GM18511 (cell line): ENCODE measurements at regions not wholly inside any gene's neighbourhood (a gene's known extent, or its start where the extent isn't known, plus 50 kb on each side); places are given as distances from the start of the nearest gene placed in this dataset.

Experiments used
- ATAC-seq: cut with Tn5 transposase; IDR thresholded peaks from one replicate; pipeline ENCODE4 v1.9.1; 2021; ENCODE audit warnings: mild to moderate bottlenecking, moderate library complexity; ENCODE audit not compliant: unreplicated experiment

GRCh38 chr9:3054017-3054586 lies 210.2 kb upstream of the PUM3 start:
- ATAC-seq = no peak

DNA sequence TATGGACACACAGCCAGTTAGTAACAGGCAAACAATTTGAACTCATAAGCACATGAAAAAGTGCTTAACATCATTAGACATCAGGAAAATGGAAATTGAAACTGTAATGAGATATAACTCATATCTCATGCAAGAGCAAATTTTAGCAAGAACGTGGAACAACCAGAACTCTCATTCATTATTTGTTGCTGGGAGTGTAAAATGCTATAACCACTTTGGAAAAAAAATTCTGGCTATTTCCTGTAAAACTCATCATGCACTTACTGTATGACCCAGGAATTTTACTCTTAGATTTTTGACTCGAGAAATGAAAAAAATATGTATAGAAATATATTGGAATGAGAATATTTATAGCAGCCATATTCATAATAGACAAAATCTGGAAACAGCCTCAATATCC lies 205.7 kb upstream of the PUM3 start:
- no peak for ATAC-seq

DNA sequence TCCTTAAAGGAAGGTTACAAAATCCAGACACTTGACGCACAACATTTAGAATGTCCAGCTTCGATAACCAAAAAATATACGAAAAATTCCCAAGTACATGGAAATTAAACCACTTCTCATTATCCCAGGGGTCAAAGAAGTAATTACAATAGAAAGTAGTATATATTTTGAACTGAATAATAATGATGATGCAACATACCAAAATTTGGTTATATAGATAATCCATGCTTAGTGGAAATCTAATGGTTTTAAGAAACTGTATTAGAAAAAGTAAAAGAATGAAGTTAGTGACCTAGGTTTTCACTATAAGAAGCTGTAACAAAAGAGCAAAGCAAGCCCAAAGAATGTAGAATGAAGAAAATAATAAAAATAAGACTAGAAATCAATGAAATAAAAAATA lies 204.0 kb upstream of the PUM3 start:
- ATAC-seq = no peak

- no peak for ATAC-seq
These were observed 201.3 kb upstream of the PUM3 start for GRCh38 chr9:3045153-3045552.

DNA sequence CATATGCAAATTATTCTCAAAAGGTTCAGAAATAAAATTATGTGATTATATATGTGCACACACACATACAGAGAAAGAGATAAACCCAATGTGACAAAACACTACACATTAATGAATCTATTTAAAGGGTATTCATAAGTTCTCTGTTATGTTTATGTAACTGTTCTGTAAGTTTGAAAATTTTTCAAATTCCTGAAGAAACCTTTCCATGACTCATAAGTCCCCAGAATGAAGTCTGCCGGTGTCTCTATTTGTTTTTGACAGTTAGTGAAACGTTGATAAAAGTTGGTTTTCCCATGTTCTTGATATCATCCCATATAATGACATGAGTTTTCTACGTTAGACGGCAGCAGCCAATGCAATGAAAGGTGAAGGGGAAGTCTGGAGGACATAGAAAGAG lies 199.5 kb upstream of the PUM3 start:
- no peak for ATAC-seq

DNA sequence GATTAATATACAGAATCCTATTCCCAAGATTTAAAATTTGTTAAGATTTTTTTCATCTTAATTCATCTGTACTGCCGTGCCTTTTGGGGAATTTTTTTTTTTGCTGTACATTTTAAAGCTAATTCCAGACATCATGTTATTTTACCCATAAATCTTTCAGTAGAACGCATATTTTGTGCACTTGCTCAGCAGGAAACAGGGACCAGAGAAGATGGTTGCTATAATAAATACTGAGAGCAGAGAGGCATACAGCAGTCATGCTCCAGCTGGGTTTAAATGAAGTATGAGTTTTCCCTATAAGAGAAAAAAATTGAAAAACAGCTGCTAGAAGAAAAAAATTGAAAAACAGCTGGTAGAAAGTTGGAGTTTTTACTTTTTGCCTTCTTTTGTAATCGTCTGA lies 196.9 kb upstream of the PUM3 start:
- no peak for ATAC-seq

DNA sequence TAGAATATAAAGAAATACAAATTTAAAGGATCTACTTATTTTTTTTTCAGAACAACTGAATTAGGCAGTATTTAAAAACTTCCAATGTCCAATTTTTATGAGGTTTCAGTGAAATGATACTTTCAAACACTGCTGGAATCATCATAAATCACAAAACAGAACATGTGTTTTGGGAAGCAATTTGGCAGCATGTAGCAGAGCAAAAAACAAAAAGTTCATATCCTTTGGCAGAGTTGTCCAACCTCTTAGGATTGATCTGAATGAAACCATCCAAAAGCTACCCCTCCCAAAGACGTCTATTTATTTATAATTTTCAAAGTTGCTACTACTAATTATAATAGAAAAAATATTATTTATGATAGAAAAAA lies 192.4 kb upstream of the PUM3 start:
- no peak for ATAC-seq

DNA sequence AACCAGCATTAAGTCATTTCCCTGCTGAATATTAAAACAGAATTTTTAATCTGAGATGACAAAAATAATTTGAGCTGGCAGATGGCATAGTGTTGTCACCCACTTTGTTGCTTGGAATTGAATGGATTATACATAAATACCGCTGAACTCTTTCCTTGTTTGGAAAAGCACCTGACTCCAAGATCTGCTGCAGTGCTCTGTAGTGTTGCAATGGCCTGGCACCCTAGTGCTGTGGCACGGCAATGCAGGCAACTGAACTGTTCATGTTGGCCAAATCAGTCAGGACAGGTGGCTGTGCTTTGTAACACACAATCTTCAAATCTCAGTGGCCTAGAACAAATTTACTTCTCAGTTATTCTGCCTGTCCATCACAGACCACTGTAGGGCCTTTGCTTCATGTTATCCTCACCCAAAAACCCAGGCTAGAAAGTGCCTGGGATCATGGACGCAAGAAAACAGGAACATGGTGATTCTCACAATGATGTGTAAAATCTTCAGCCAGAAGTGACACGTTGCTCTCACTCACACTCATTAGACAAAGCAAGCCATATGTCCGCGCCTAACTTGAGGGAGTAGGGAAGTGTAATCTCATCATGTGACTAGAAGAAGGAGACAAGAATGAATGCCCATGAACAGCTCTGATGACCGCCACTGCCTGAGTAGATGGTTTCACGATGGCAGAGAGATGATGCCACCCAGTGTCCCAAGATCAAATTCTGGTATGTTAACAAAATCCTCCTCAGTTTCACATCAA lies 191.9 kb upstream of the PUM3 start:
- no peak for ATAC-seq

DNA sequence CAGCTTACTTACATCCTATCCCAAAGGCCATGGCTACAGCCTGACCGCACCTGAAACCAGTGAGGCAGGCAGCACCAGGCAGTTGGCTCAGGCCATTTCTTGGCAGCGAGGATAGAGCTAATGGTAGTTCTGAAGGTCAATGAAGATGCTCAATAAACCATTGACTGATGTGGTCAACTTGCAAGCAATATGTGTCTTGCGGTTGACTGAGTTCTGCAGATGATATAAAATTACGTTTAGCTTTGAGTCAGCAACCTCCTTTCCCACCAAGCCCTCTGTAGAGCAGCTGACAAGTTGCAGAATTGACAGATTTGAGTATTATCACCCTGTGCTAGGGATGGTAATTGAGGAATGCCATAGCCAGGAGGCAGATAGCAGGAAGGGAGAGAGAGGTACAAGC lies 189.0 kb upstream of the PUM3 start:
- peak; percentile 55 for ATAC-seq

GRCh38 chr9:3028535-3028934 lies 184.6 kb upstream of the PUM3 start:
- no peak for ATAC-seq

DNA sequence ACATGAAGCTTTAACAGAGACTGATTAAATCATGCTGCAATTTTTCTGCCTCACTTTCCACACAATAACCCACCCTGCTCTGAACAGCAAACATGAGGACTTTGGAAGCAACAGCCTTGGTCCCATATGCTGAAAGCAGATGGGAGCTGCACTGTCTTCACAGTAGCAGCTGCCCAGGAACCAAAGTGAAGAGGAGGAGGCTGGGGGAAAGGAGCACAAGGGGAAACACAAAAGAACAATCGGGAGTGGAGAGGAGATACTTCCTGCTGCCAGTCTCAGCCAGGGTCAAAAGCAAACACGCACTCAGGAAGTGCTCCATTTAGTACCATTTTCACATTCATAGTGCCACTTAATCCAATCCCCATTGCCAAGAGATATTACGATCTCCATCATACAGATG lies 183.3 kb upstream of the PUM3 start:
- ATAC-seq = no peak

GRCh38 chr9:3023449-3023848 lies 179.6 kb upstream of the PUM3 start:
- ATAC-seq = no peak

GRCh38 chr9:3018691-3019230 lies 174.9 kb upstream of the PUM3 start:
- no peak for ATAC-seq

- ATAC-seq = no peak
These were observed 174.2 kb upstream of the PUM3 start for GRCh38 chr9:3018071-3018470.

- ATAC-seq = no peak
These were observed 170.3 kb upstream of the PUM3 start for GRCh38 chr9:3014178-3014577.

DNA sequence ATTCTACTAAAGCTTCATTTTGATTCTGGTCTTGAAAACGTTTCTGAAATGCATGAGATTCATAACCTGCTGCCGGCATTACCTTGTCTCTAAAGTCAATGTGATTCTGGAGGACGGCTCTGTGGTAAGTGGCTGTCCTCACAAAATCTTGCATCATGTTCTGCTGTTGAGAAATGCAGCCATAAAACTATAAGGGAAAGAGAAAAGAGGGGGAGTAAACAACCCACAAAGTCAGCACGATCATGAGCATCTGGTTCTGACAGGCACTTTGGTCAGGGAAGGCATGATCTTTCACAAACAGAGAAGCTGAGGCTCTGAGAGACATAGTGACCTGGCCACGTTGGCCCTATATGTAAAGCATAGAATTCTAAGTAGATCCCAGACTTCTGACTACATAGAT lies 168.9 kb upstream of the PUM3 start:
- no peak for ATAC-seq

- no peak for ATAC-seq
These were observed 168.3 kb upstream of the PUM3 start for GRCh38 chr9:3012245-3012644.

- no peak for ATAC-seq
These were observed 164.2 kb upstream of the PUM3 start for GRCh38 chr9:3008091-3008490.

DNA sequence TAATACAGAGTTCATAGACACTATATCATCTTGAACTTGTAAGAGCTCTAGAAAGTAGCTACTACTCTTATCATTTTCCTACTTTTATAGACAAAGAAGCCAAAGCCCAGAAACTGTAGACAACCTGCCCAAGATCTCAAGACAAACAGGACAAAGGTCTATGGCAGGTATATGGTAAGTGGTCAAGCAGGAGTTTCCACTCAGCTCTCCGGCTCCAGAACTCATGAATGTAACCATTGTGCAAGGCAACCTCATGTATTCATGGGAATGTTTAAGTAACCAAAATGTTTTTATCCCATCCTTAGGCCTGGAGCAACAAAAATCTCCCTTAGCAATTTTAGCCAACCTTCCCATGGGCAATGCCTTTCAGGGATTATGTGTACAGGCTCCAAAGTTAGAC lies 163.4 kb upstream of the PUM3 start:
- ATAC-seq = no peak

DNA sequence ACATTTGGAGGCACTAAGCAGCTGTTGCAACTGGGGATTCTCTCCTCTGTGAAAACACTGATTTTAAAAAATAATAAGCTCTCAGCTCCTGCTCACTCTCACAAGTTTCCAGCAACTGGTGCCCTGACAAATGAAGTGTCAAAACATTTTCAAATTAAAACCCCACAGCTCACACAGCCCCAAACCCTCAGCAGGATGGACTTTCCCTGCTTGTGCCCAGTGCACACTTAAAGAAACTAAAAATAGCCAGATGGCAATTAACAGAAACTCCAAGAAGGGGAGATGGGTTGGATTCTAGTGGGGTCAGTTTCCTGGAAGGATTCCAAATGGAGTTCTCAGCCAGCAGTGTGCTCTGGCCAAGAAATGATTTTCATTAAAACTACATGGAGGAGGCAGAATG lies 163.0 kb upstream of the PUM3 start:
- no peak for ATAC-seq

GRCh38 chr9:3004572-3004971 lies 160.7 kb upstream of the PUM3 start:
- no peak for ATAC-seq

- ATAC-seq = no peak
These were observed 157.4 kb upstream of the PUM3 start for GRCh38 chr9:3001311-3001710.

DNA sequence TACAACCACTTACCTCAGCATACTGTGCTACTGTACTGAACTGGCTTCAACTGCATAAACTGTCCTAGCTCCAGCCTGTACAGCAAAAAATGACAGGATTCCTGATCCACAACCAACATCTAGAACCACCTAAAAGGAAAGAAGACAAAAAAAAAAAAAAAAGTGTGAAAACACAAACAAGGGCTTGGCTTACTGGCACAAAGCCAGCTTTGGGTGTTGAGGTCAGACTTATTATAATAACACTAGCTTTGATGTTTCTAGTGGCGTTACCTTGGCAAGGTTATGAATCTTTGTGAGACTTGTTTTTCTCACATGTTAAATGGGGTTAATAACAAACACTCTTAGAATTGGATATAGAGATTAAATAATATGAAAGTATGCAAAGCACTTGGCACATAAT lies 148.5 kb upstream of the PUM3 start:
- no peak for ATAC-seq
